ENCODE measurements at regions not wholly inside any gene's neighbourhood (a gene's known extent, or its start where the extent isn't known, plus 50 kb on each side); places are given as distances from the start of the nearest gene placed in this dataset.

- TF ChIP-seq EZH2 (IDR thresholded peaks at IDR 0.05; ENCODE audit: borderline replicate concordance) (no peak), CTCF (IDR thresholded peaks at IDR 0.05; ENCODE audit: poor library complexity) (no peak)
These were observed 137.4 kb upstream of the RPL10L start for GRCh38 chr14:46788994-46789393.
